Mammary epithelial cell (primary cell): ENCODE measurements at regions not wholly inside any gene's neighbourhood (a gene's known extent, or its start where the extent isn't known, plus 50 kb on each side); places are given as distances from the start of the nearest gene placed in this dataset.

Source experiments
- EZH2 ChIP-seq: IDR thresholded peaks from 2 replicates; pipeline ENCODE4 v1.6.1; 2012; ENCODE audit warnings: low read length, inconsistent platforms, borderline replicate concordance
- TF ChIP-seq, protein P1 (sequence below), 2 donors: IDR thresholded peaks in 1 of 2; conservative IDR thresholded peaks in 1 of 2; 2 replicates each; pipeline ENCODE4 v1.5.1; 2011 to 2012; ENCODE audit warnings: inconsistent platforms in 2 of 2, low read length in 2 of 2, mild to moderate bottlenecking in 2 of 2, control low read depth in 1 of 2, low read depth in 1 of 2; ENCODE audit not compliant: insufficient read depth in 1 of 2; ENCODE audit errors: extremely low read depth in 1 of 2

- TF ChIP-seq, protein P1, sequence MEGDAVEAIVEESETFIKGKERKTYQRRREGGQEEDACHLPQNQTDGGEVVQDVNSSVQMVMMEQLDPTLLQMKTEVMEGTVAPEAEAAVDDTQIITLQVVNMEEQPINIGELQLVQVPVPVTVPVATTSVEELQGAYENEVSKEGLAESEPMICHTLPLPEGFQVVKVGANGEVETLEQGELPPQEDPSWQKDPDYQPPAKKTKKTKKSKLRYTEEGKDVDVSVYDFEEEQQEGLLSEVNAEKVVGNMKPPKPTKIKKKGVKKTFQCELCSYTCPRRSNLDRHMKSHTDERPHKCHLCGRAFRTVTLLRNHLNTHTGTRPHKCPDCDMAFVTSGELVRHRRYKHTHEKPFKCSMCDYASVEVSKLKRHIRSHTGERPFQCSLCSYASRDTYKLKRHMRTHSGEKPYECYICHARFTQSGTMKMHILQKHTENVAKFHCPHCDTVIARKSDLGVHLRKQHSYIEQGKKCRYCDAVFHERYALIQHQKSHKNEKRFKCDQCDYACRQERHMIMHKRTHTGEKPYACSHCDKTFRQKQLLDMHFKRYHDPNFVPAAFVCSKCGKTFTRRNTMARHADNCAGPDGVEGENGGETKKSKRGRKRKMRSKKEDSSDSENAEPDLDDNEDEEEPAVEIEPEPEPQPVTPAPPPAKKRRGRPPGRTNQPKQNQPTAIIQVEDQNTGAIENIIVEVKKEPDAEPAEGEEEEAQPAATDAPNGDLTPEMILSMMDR (conservative IDR thresholded peaks at IDR 0.05 in 1 of 2, IDR thresholded peaks at IDR 0.05 in 1 of 2; ENCODE audit: extremely low read depth in 1 of 2, insufficient read depth in 1 of 2, low read depth in 1 of 2, low read length in 2 of 2) = no peak
- no peak for TF ChIP-seq EZH2
These were observed 72.7 kb downstream of the IER5 start for GRCh38 chr1:181160998-181161870.
